GM23248 (cell line): ENCODE measurements at regions not wholly inside any gene's neighbourhood (a gene's known extent, or its start where the extent isn't known, plus 50 kb on each side); places are given as distances from the start of the nearest gene placed in this dataset.
"Not testable (repeated sequence)": the region's sequence is repeated elsewhere in the genome, so short reads cannot be mapped to it uniquely, and the experiment has no call there.

Experiments
- DNase-seq: peaks from one replicate; pipeline ENCODE4 v3.0.0-alpha.2; 2015
- H2AFZ ChIP-seq: fragments of 200-600 bp; sonication (generic); 2 replicates; pipeline ENCODE4 v1.6.1; 2016; ENCODE audit warnings: antibody characterized with exemption
- H3F3A ChIP-seq: fragments of 200-600 bp; sonication (generic); 2 replicates; pipeline ENCODE4 v1.6.1; 2016; ENCODE audit warnings: mild to moderate bottlenecking, antibody characterized with exemption, mixed run types; ENCODE audit not compliant: insufficient read depth
- H3K27ac ChIP-seq: fragments of 200-600 bp; sonication (generic); 2 replicates; pipeline ENCODE4 v1.5.1; 2016; ENCODE audit warnings: mild to moderate bottlenecking
- H3K27me3 ChIP-seq: fragments of 200-600 bp; sonication (generic); replicated peaks from 2 replicates; pipeline ENCODE4 v1.6.1; 2016; ENCODE audit warnings: mild to moderate bottlenecking; ENCODE audit not compliant: insufficient read depth
- H3K36me3 ChIP-seq: fragments of 200-600 bp; sonication (generic); 2 replicates; pipeline ENCODE4 v1.6.1; 2016; ENCODE audit warnings: low read depth, mild to moderate bottlenecking
- H3K4me1 ChIP-seq: fragments of 200-600 bp; sonication (generic); 2 replicates; pipeline ENCODE4 v1.6.1; 2016; ENCODE audit warnings: mild to moderate bottlenecking; ENCODE audit not compliant: insufficient read depth
- H3K4me2 ChIP-seq: fragments of 200-600 bp; sonication (generic); one replicate; pipeline ENCODE4 v1.6.1; 2016; ENCODE audit warnings: mild to moderate bottlenecking; ENCODE audit not compliant: unreplicated experiment
- H3K4me3 ChIP-seq: fragments of 200-600 bp; sonication (generic); 2 replicates; pipeline ENCODE4 v1.5.1; 2016; ENCODE audit warnings: mild to moderate bottlenecking
- H3K79me2 ChIP-seq: fragments of 200-600 bp; sonication (generic); 2 replicates; pipeline ENCODE4 v1.6.1; 2016; ENCODE audit warnings: mild to moderate bottlenecking; ENCODE audit not compliant: insufficient read depth
- H3K9ac ChIP-seq: fragments of 200-600 bp; sonication (generic); 2 replicates; pipeline ENCODE4 v1.6.1; 2016; ENCODE audit warnings: mild to moderate bottlenecking
- H3K9me2 ChIP-seq: fragments of 200-600 bp; sonication (generic); 2 replicates; pipeline ENCODE4 v1.6.1; 2016; ENCODE audit warnings: mixed run types, mild to moderate bottlenecking, moderate library complexity; ENCODE audit not compliant: insufficient read depth
- H3K9me3 ChIP-seq: fragments of 200-600 bp; sonication (generic); one replicate; pipeline ENCODE4 v1.6.1; 2017; ENCODE audit warnings: low read depth
- H4K20me1 ChIP-seq: fragments of 200-600 bp; sonication (generic); 2 replicates; pipeline ENCODE4 v1.6.0; 2016; ENCODE audit not compliant: insufficient read depth
- EZH2 ChIP-seq: fragments of 200-600 bp; sonication (generic); IDR thresholded peaks from 2 replicates; pipeline ENCODE4 v1.6.1; 2018; ENCODE audit warnings: antibody characterized with exemption, mild to moderate bottlenecking; ENCODE audit not compliant: insufficient read depth, poor library complexity, severe bottlenecking
- EZH2phosphoT487 ChIP-seq: fragments of 200-600 bp; sonication (generic); IDR thresholded peaks from 2 replicates; pipeline ENCODE4 v1.6.1; 2018; ENCODE audit warnings: antibody characterized with exemption, moderate library complexity, mild to moderate bottlenecking, low read depth; ENCODE audit not compliant: insufficient read depth
- WGBS, 2 experiments: methylation state at CpG; one replicate each; pipeline ENCODE4 v1.1.6; 2015 to 2017; ENCODE audit warnings: low lambda C conversion rate in 2 of 2, low coverage in 1 of 2; ENCODE audit errors: missing lambda C conversion rate in 2 of 2; 5-methylcytosine and 5-hydroxymethylcytosine counted together
- in situ Hi-C: fragments of 300-500 bp; cut with MboI; formaldehyde crosslinking; loops from 2 replicates; pipeline ENCODE4 v1.15.0; 2020

GRCh38 chr9:102185371-102185770 lies 446.9 kb upstream of the GRIN3A start:
- Histone ChIP-seq H3K79me2 (no peaks in the 10 kb centered on the region), H2AFZ (no peak overlapping the region), H4K20me1 (no peaks in the 10 kb centered on the region), H3K4me1 (no peaks in the 10 kb centered on the region), H3F3A (no peaks in the 10 kb centered on the region), H3K9me2 (no peaks in the 10 kb centered on the region), H3K27me3 (no peaks in the 10 kb centered on the region), H3K36me3 (no peaks in the 10 kb centered on the region), H3K27ac (no peak overlapping the region), H3K4me3 (no peak overlapping the region), H3K9me3 (no peaks in the 10 kb centered on the region), H3K9ac (no peak overlapping the region), H3K4me2 (no peak overlapping the region)
- 13 to 22% methylated on average over 2 of the region's 2 CpGs for WGBS, 2 experiments
- DNase-seq = no peak
- in situ Hi-C loops = no loop called here
- no peak for TF ChIP-seq EZH2
- no peak for TF ChIP-seq EZH2phosphoT487

GRCh38 chr9:102178811-102179210 lies 440.4 kb upstream of the GRIN3A start:
- in situ Hi-C loops = no loop called here
- Histone ChIP-seq H3K9me2 (no peaks in the 10 kb centered on the region), H3K4me2 (no peak overlapping the region), H4K20me1 (no peaks in the 10 kb centered on the region), H3K9ac (no peak overlapping the region), H2AFZ (no peak overlapping the region), H3K27ac (no peak overlapping the region), H3K79me2 (no peaks in the 10 kb centered on the region), H3K27me3 (no peaks in the 10 kb centered on the region), H3K36me3 (no peaks in the 10 kb centered on the region), H3K4me1 (no peaks in the 10 kb centered on the region), H3K4me3 (no peak overlapping the region), H3F3A (no peaks in the 10 kb centered on the region), H3K9me3 (no peaks in the 10 kb centered on the region)
- DNase-seq = no peak
- TF ChIP-seq EZH2 = no peak
- no peak for TF ChIP-seq EZH2phosphoT487
- 11 to 18% methylated on average over 3 of the region's 3 CpGs for WGBS, 2 experiments

GRCh38 chr9:102174202-102174601 lies 435.8 kb upstream of the GRIN3A start:
- H3F3A ChIP-seq, H3K36me3 ChIP-seq, DNase-seq, H3K79me2 ChIP-seq, H3K9me3 ChIP-seq, in situ Hi-C loops, H3K4me3 ChIP-seq, H3K9me2 ChIP-seq, H2AFZ ChIP-seq, H3K9ac ChIP-seq, H3K4me1 ChIP-seq, H3K4me2 ChIP-seq, H4K20me1 ChIP-seq, H3K27me3 ChIP-seq, H3K27ac ChIP-seq: not testable (repeated sequence)
- WGBS, 2 experiments = 28 to 41% methylated on average over 8 of the region's 8 CpGs

GRCh38 chr9:102164247-102164646 lies 425.8 kb upstream of the GRIN3A start:
- H4K20me1 ChIP-seq = no peaks in the 10 kb centered on the region
- H3K9me2 ChIP-seq = no peaks in the 10 kb centered on the region
- H3F3A ChIP-seq = no peaks in the 10 kb centered on the region
- H2AFZ ChIP-seq = no peak overlapping the region
- H3K79me2 ChIP-seq = no peaks in the 10 kb centered on the region
- H3K9me3 ChIP-seq = peaks cover 4% of the 10 kb centered on the region
- H3K9ac ChIP-seq = no peak overlapping the region
- TF ChIP-seq EZH2 (no peak), EZH2phosphoT487 (no peak)
- H3K27ac ChIP-seq = no peak overlapping the region
- no peak overlapping the region for H3K4me2 ChIP-seq
- no peak overlapping the region for H3K4me3 ChIP-seq
- DNase-seq = no peak
- no peaks in the 10 kb centered on the region for H3K4me1 ChIP-seq
- in situ Hi-C loops = no loop called here
- no peaks in the 10 kb centered on the region for H3K36me3 ChIP-seq
- H3K27me3 ChIP-seq = no peaks in the 10 kb centered on the region

GRCh38 chr9:102153081-102153480 lies 414.6 kb upstream of the GRIN3A start:
- H3K79me2 ChIP-seq, in situ Hi-C loops, H3K9ac ChIP-seq, H3K36me3 ChIP-seq, H3K9me3 ChIP-seq, H4K20me1 ChIP-seq, H3K4me3 ChIP-seq, H3K27me3 ChIP-seq, DNase-seq, H3K27ac ChIP-seq, H3K4me2 ChIP-seq, H3F3A ChIP-seq, H2AFZ ChIP-seq, H3K4me1 ChIP-seq, H3K9me2 ChIP-seq: not testable (repeated sequence)
- 56 to 63% methylated on average over 12 of the region's 12 CpGs for WGBS, 2 experiments
